Progenitor cell of endocrine pancreas (in vitro differentiated cells): ENCODE measurements at regions not wholly inside any gene's neighbourhood (a gene's known extent, or its start where the extent isn't known, plus 50 kb on each side); places are given as distances from the start of the nearest gene placed in this dataset.

Experiments
- DNase-seq: peaks from one replicate; pipeline ENCODE4 v3.0.0; 2021; ENCODE audit warnings: low spot score; ENCODE audit not compliant: unreplicated experiment
- H3K27ac Mint-ChIP-seq: 2 replicates; pipeline ENCODE4 v1.8.0; 2021; ENCODE audit warnings: mild to moderate bottlenecking, moderate library complexity, mixed read lengths
- H3K27me3 Mint-ChIP-seq: 2 replicates; pipeline ENCODE4 v1.8.0; 2021; ENCODE audit warnings: mixed read lengths
- H3K36me3 Mint-ChIP-seq: 2 replicates; pipeline ENCODE4 v1.8.0; 2022; ENCODE audit warnings: mixed read lengths; ENCODE audit not compliant: insufficient read depth
- H3K4me1 Mint-ChIP-seq: 2 replicates; pipeline ENCODE4 v1.8.0; 2021; ENCODE audit warnings: low read depth, mixed read lengths
- H3K4me3 Mint-ChIP-seq: 2 replicates; pipeline ENCODE4 v1.8.0; 2021; ENCODE audit warnings: low read depth, mild to moderate bottlenecking, moderate library complexity, mixed read lengths
- H3K9me3 Mint-ChIP-seq: 2 replicates; pipeline ENCODE4 v1.8.0; 2021; ENCODE audit warnings: low read depth, mixed read lengths
- TF ChIP-seq, protein P1 (sequence below): fragments of 200-600 bp; sonication (generic); IDR thresholded peaks from one replicate; pipeline ENCODE4 v1.5.0; 2021; ENCODE audit warnings: antibody characterized with exemption, mild to moderate bottlenecking; ENCODE audit not compliant: unreplicated experiment

GRCh38 chr12:75825686-75826085 lies 205.9 kb downstream of the PHLDA1 start:
- H3K27me3 Mint-ChIP-seq, result no peaks in the 10 kb centered on the region
- TF ChIP-seq, protein P1, sequence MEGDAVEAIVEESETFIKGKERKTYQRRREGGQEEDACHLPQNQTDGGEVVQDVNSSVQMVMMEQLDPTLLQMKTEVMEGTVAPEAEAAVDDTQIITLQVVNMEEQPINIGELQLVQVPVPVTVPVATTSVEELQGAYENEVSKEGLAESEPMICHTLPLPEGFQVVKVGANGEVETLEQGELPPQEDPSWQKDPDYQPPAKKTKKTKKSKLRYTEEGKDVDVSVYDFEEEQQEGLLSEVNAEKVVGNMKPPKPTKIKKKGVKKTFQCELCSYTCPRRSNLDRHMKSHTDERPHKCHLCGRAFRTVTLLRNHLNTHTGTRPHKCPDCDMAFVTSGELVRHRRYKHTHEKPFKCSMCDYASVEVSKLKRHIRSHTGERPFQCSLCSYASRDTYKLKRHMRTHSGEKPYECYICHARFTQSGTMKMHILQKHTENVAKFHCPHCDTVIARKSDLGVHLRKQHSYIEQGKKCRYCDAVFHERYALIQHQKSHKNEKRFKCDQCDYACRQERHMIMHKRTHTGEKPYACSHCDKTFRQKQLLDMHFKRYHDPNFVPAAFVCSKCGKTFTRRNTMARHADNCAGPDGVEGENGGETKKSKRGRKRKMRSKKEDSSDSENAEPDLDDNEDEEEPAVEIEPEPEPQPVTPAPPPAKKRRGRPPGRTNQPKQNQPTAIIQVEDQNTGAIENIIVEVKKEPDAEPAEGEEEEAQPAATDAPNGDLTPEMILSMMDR, result no peak
- no peak overlapping the region for H3K27ac Mint-ChIP-seq
- peaks cover 6% of the 10 kb centered on the region for H3K9me3 Mint-ChIP-seq
- H3K36me3 Mint-ChIP-seq, result no peaks in the 10 kb centered on the region
- H3K4me3 Mint-ChIP-seq, result no peak overlapping the region
- H3K4me1 Mint-ChIP-seq, result no peaks in the 10 kb centered on the region
- no peak for DNase-seq

DNA sequence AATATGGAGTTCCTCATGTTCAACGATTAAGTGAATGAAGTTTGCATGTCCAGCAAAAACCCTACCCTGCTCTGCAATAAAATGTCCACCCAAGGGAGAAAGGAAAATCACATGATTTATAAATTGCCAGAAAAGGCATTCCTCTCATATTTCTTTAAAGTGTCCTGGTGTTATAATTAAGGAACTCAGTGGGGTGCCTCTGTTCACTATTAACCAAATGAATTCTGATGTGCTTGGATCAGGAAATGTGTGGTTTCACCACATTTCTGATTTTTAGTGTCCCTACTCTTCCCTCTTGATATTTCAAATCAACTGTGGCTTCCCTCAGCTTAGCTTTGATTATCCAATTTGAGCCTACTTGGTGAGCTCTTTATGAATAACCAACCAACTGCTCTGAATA lies 208.1 kb downstream of the PHLDA1 start:
- Mint-ChIP-seq H3K9me3 (no peaks in the 10 kb centered on the region), H3K4me1 (no peaks in the 10 kb centered on the region), H3K36me3 (no peaks in the 10 kb centered on the region), H3K4me3 (no peak overlapping the region), H3K27ac (no peak overlapping the region), H3K27me3 (no peaks in the 10 kb centered on the region)
- no peak for DNase-seq
- TF ChIP-seq, protein P1, result no peak

GRCh38 chr12:75822416-75822815 lies 209.2 kb downstream of the PHLDA1 start:
- no peak for DNase-seq
- Mint-ChIP-seq H3K4me1 (no peaks in the 10 kb centered on the region), H3K36me3 (no peaks in the 10 kb centered on the region), H3K27ac (no peak overlapping the region), H3K27me3 (no peaks in the 10 kb centered on the region), H3K4me3 (no peak overlapping the region), H3K9me3 (no peaks in the 10 kb centered on the region)
- TF ChIP-seq, protein P1, result no peak

- Mint-ChIP-seq H3K27me3 (no peaks in the 10 kb centered on the region), H3K27ac (no peak overlapping the region), H3K4me1 (no peaks in the 10 kb centered on the region), H3K9me3 (peaks cover 3% of the 10 kb centered on the region), H3K4me3 (no peak overlapping the region), H3K36me3 (no peaks in the 10 kb centered on the region)
- no peak for DNase-seq
- TF ChIP-seq, protein P1, result no peak
These were observed 210.6 kb downstream of the PHLDA1 start for GRCh38 chr12:75820848-75821578.

DNA sequence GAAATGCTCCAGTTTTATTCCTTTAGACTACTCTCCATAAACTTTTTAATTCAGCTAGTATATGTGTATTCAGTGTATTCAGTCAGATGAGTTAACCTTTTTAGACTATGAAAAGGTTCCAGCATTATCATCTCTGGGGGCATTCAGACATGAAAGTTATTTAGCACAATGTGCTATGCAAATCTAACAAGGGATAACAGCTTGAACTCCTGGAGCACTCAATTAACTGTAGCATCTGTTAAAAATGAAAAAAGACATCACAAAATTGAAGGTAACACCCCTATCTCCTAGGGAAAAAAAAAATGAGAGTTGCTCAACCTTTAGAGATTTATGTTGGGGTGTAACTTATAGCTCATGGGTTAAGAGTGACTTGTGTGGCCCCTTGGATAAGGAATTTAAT lies 211.5 kb downstream of the PHLDA1 start:
- H3K9me3 Mint-ChIP-seq, result peaks cover 3% of the 10 kb centered on the region
- no peaks in the 10 kb centered on the region for H3K36me3 Mint-ChIP-seq
- no peaks in the 10 kb centered on the region for H3K27me3 Mint-ChIP-seq
- H3K27ac Mint-ChIP-seq, result no peak overlapping the region
- TF ChIP-seq, protein P1, result no peak
- no peaks in the 10 kb centered on the region for H3K4me1 Mint-ChIP-seq
- H3K4me3 Mint-ChIP-seq, result no peak overlapping the region
- DNase-seq, result no peak
